ENCODE measurements at regions not wholly inside any gene's neighbourhood (a gene's known extent, or its start where the extent isn't known, plus 50 kb on each side); places are given as distances from the start of the nearest gene placed in this dataset.

GRCh38 chr1:195617106-195617505 is 991.1 kb downstream of the KCNT2 start:
- Histone ChIP-seq H3K4me3 (no peak overlapping the region), H3K27ac (no peak overlapping the region)
- TF ChIP-seq CTCF (IDR thresholded peaks at IDR 0.05) = no peak
- no peak for DNase-seq (ENCODE audit: low spot score)

DNA sequence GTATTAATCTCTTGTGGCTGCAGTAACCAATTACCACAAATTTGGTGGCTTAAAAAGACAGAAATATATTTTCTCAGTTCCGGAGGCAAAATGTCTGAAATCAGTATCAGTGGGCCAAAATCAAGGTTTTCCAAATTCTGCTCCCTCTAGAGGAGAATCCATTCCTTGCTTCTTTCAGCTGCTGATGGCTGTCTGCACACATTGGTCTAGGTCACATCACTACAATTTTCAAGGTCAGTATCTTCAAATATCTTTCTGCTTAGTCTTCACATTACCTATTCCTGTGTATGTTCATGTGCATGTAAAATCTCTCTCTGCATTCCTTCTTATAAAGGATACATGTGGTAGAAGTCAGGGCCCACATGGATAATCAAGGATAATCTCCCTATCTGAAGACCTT is 999.4 kb downstream of the KCNT2 start:
- no peak for TF ChIP-seq CTCF (IDR thresholded peaks at IDR 0.05)
- no peak overlapping the region for H3K27ac ChIP-seq
- H3K4me3 ChIP-seq = no peak overlapping the region
- no peak for DNase-seq (ENCODE audit: low spot score)

DNA sequence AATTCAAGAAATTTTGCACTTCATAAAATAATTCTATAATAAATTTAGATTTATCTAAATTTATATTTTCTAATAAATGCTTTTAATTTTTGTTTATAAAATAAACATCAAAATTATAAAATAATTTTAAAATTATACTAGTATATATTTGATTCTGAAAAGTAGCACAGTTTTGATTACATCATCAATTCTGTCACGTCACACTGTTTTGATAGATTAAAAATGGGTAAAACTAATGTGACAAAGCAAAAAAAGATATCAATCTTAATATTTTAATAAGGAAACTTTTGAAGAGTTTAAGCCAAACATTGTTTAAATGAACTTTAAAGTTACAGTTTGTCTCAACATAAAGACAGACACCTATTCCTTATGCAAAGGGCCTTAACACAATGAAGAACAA is 1001.8 kb downstream of the KCNT2 start:
- Histone ChIP-seq H3K4me3 (no peak overlapping the region), H3K27ac (no peak overlapping the region)
- DNase-seq (ENCODE audit: low spot score) = no peak
- no peak for TF ChIP-seq CTCF (IDR thresholded peaks at IDR 0.05)

DNA sequence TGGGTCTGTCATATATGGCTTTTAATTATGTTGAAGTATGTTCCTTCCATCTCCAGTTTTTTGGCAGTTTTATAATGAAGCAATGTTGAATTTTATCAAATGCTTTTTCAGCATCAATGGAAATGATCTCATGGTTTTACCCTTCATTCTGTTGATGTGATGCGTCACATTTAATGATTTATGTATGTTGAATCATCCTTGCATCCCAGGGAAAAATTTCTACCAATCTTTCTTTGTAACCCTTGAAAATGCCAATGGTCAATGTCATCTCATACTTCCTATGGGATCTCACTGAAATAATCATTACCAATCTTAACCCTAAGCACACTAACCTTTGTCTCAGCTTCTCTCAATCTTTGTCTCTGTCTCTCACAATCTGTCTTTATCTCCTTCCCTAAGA is 1004.0 kb downstream of the KCNT2 start:
- Histone ChIP-seq H3K27ac (no peak overlapping the region), H3K4me3 (no peak overlapping the region)
- no peak for TF ChIP-seq CTCF (IDR thresholded peaks at IDR 0.05)
- no peak for DNase-seq (ENCODE audit: low spot score)

GRCh38 chr1:195597891-195598290 is 1010.3 kb downstream of the KCNT2 start:
- no peak overlapping the region for H3K4me3 ChIP-seq
- TF ChIP-seq CTCF (IDR thresholded peaks at IDR 0.05) = no peak
- no peak overlapping the region for H3K27ac ChIP-seq
- DNase-seq (ENCODE audit: low spot score) = no peak

DNA sequence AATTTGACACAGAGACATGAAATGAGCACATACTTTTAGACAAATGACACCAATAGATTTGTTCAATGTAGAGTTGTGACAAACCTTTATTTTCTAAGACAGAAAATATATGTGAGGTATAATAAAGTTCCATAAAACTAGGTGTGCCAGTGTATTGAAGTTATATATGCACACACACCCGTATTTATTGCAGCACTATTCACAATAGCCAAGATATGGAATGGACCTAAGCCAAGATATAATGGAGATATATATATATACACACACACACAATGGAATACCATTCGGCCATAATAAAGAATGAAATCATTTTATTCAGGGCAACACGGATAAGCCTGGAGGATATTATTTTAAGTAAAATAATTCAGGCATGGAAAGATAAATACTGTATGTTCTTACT is 1013.5 kb downstream of the KCNT2 start:
- Histone ChIP-seq H3K27ac (no peak overlapping the region), H3K4me3 (no peak overlapping the region)
- DNase-seq (ENCODE audit: low spot score) = no peak
- no peak for TF ChIP-seq CTCF (IDR thresholded peaks at IDR 0.05)

GRCh38 chr1:195594322-195594721 is 1013.9 kb downstream of the KCNT2 start:
- DNase-seq (ENCODE audit: low spot score) = no peak
- TF ChIP-seq CTCF (IDR thresholded peaks at IDR 0.05) = no peak
- H3K27ac ChIP-seq = no peak overlapping the region
- H3K4me3 ChIP-seq = no peak overlapping the region
